Neural cell (in vitro differentiated cells): ENCODE measurements at regions not wholly inside any gene's neighbourhood (a gene's known extent, or its start where the extent isn't known, plus 50 kb on each side); places are given as distances from the start of the nearest gene placed in this dataset.

ENCODE experiments used
- H2AFZ ChIP-seq: fragments of 200-600, 300-800 bp; sonication (generic), shearing (Covaris generic); 2 replicates; pipeline ENCODE4 v1.6.0; 2014; ENCODE audit warnings: low read depth, mild to moderate bottlenecking, antibody characterized with exemption, low read length, moderate library complexity
- H3F3A ChIP-seq: fragments of 200-600 bp; shearing (Covaris generic); 2 replicates; pipeline ENCODE4 v1.6.1; 2016; ENCODE audit warnings: mild to moderate bottlenecking, moderate library complexity, mixed read lengths, antibody characterized with exemption, low read length; ENCODE audit not compliant: insufficient read depth, poor library complexity, severe bottlenecking
- H3K27ac ChIP-seq: fragments of 200-600, 300-800 bp; sonication (generic), shearing (Covaris generic); 2 replicates; pipeline ENCODE4 v1.5.1; 2014; ENCODE audit warnings: mild to moderate bottlenecking, low read length, moderate library complexity
- H3K27me3 ChIP-seq: fragments of 300-800, 200-600 bp; sonication (generic), shearing (Covaris generic); 2 replicates; pipeline ENCODE4 v1.6.0; 2014; ENCODE audit warnings: mild to moderate bottlenecking, low read depth, low read length, moderate library complexity; ENCODE audit not compliant: insufficient read depth
- H3K36me3 ChIP-seq: fragments of 300-800, 200-600 bp; sonication (generic), shearing (Covaris generic); 2 replicates; pipeline ENCODE4 v1.5.1; 2014; ENCODE audit warnings: mild to moderate bottlenecking, antibody characterized with exemption, low read length, moderate library complexity; ENCODE audit not compliant: insufficient read depth
- H3K4me2 ChIP-seq: fragments of 300-800, 200-600 bp; sonication (generic), shearing (Covaris generic); 2 replicates; pipeline ENCODE4 v1.6.0; 2014; ENCODE audit warnings: mild to moderate bottlenecking, low read length
- H3K4me3 ChIP-seq: fragments of 300-800, 200-600 bp; sonication (generic), shearing (Covaris generic); 2 replicates; pipeline ENCODE4 v1.5.1; 2014; ENCODE audit warnings: mild to moderate bottlenecking, low read length, moderate library complexity
- H3K79me2 ChIP-seq: fragments of 200-600 bp; shearing (Covaris generic); replicated peaks from 2 replicates; pipeline ENCODE4 v1.6.0; 2014; ENCODE audit warnings: mild to moderate bottlenecking, low read length, moderate library complexity; ENCODE audit not compliant: insufficient read depth
- H3K9ac ChIP-seq: fragments of 300-800, 200-600 bp; sonication (generic), shearing (Covaris generic); 2 replicates; pipeline ENCODE4 v1.6.1; 2016; ENCODE audit warnings: mild to moderate bottlenecking, low read length, mixed read lengths
- H3K9me2 ChIP-seq: fragments of 200-600 bp; shearing (Covaris generic); 2 replicates; pipeline ENCODE4 v1.6.1; 2016; ENCODE audit warnings: mild to moderate bottlenecking, low read length, mixed read lengths; ENCODE audit not compliant: insufficient read depth
- H3K9me3 ChIP-seq: fragments of 200-600, 300-800 bp; sonication (generic), shearing (Covaris generic); 2 replicates; pipeline ENCODE4 v1.6.1; 2016; ENCODE audit warnings: mild to moderate bottlenecking, mixed run types, low read length, moderate library complexity, mixed read lengths
- H4K20me1 ChIP-seq: fragments of 200-600 bp; shearing (Covaris generic); 2 replicates; pipeline ENCODE4 v1.6.1; 2016; ENCODE audit warnings: mild to moderate bottlenecking, mixed run types; ENCODE audit not compliant: insufficient read depth
- CTCF ChIP-seq: fragments of 450-650 bp; IDR thresholded peaks from 2 replicates; pipeline ENCODE4 v1.5.1; 2014; ENCODE audit warnings: antibody characterized with exemption, mild to moderate bottlenecking, moderate library complexity; ENCODE audit not compliant: poor library complexity, severe bottlenecking
- EP300 ChIP-seq: fragments of 450-650 bp; conservative IDR thresholded peaks from 2 replicates; pipeline ENCODE4 v1.6.1; 2014; ENCODE audit warnings: antibody characterized with exemption, mild to moderate bottlenecking, moderate library complexity; ENCODE audit not compliant: poor library complexity, severe bottlenecking
- EZH2 ChIP-seq: fragments of 200-600, 300-800 bp; shearing (Covaris generic), sonication (generic); IDR thresholded peaks from 2 replicates; pipeline ENCODE4 v1.6.1; 2014; ENCODE audit warnings: antibody characterized with exemption, low read length, borderline replicate concordance, mild to moderate bottlenecking; ENCODE audit not compliant: insufficient read depth, poor library complexity, severe bottlenecking
- MXI1 ChIP-seq: fragments of 450-650 bp; conservative IDR thresholded peaks from 2 replicates; pipeline ENCODE4 v1.6.1; 2014; ENCODE audit warnings: antibody characterized with exemption, mild to moderate bottlenecking; ENCODE audit not compliant: poor library complexity, severe bottlenecking
- POLR2AphosphoS5 ChIP-seq: IDR thresholded peaks from 2 replicates; pipeline ENCODE4 v1.6.1; 2012
- RAD21 ChIP-seq: fragments of 450-650 bp; conservative IDR thresholded peaks from 2 replicates; pipeline ENCODE4 v1.6.1; 2014; ENCODE audit warnings: antibody characterized with exemption, mild to moderate bottlenecking, moderate library complexity
- REST ChIP-seq: IDR thresholded peaks from 2 replicates; pipeline ENCODE4 v1.6.1; 2012; ENCODE audit warnings: borderline replicate concordance
- SMC3 ChIP-seq: fragments of 450-650 bp; conservative IDR thresholded peaks from 2 replicates; pipeline ENCODE4 v1.6.1; 2014; ENCODE audit warnings: antibody characterized with exemption, mild to moderate bottlenecking, moderate library complexity; ENCODE audit not compliant: poor library complexity
- TAF1 ChIP-seq: IDR thresholded peaks from 2 replicates; pipeline ENCODE4 v1.6.1; 2012; ENCODE audit warnings: low read depth

DNA sequence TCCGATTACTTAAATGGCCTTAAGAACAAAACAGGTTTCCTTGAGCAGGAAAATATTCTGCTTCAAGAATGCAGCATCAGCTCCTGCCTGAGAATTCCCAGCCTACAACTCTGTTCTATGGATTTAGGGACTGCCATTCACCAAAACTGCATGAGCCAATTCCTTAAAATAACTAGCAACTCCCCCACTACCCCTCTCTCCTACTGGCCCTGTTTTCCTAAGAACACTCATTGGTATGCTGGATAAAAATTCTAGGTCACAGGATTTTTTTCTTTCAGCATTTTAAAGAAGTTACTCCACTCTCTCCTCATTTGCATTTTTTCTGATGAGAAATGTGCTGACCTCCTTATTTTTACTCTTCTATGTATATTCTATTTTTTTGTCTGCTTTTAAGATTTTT is 347.1 kb downstream of the IDS start:
- Histone ChIP-seq H3K79me2 (no peaks in the 10 kb centered on the region), H2AFZ (no peak overlapping the region), H3K4me3 (no peak overlapping the region), H3K27me3 (no peaks in the 10 kb centered on the region), H3K9ac (no peak overlapping the region), H4K20me1 (no peaks in the 10 kb centered on the region), H3F3A (no peaks in the 10 kb centered on the region), H3K9me3 (no peaks in the 10 kb centered on the region), H3K4me2 (no peak overlapping the region), H3K36me3 (no peaks in the 10 kb centered on the region), H3K27ac (no peak overlapping the region), H3K9me2 (no peaks in the 10 kb centered on the region)
- TF ChIP-seq REST (no peak), EZH2 (no peak), EP300 (no peak), CTCF (no peak), MXI1 (no peak), POLR2AphosphoS5 (no peak), TAF1 (no peak), RAD21 (no peak), SMC3 (no peak)

DNA sequence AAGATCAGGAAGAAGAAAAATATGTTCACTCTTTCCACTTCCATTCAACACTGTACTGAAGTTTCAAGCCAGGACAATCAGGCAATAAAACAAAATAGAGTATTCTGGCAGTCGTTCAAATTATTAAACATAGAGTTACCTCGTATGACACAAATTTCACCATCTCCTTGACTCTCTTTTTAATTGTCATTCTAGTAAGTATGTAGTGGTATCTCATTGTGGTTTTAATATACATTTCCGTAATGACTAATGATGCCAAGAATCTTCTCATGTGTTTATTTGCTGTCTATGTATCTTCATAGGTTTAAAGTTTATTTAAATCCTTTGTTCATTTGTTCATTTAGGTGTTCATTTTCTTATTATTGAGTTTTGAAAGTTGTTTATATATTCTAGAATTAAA is 352.2 kb downstream of the IDS start:
- no peaks in the 10 kb centered on the region for H4K20me1 ChIP-seq
- H3K27me3 ChIP-seq, result no peaks in the 10 kb centered on the region
- no peaks in the 10 kb centered on the region for H3F3A ChIP-seq
- H3K79me2 ChIP-seq, result no peaks in the 10 kb centered on the region
- no peak overlapping the region for H3K9ac ChIP-seq
- TF ChIP-seq SMC3, result no peak
- TF ChIP-seq POLR2AphosphoS5, result no peak
- H3K4me2 ChIP-seq, result no peak overlapping the region
- no peak overlapping the region for H2AFZ ChIP-seq
- no peak overlapping the region for H3K27ac ChIP-seq
- no peaks in the 10 kb centered on the region for H3K9me2 ChIP-seq
- no peaks in the 10 kb centered on the region for H3K36me3 ChIP-seq
- no peaks in the 10 kb centered on the region for H3K9me3 ChIP-seq
- H3K4me3 ChIP-seq, result no peak overlapping the region
